A673 (cell line): ENCODE measurements at regions not wholly inside any gene's neighbourhood (a gene's known extent, or its start where the extent isn't known, plus 50 kb on each side); places are given as distances from the start of the nearest gene placed in this dataset.
"Not testable (repeated sequence)": the region's sequence is repeated elsewhere in the genome, so short reads cannot be mapped to it uniquely, and the experiment has no call there.

Experiments used
- BruUV-seq: library from RNA; stranded (reverse); fragments of 400-500 nt; replicated peaks from 2 replicates; lab custom pipeline; 2021; lab: Mats Ljungman, UMichigan
- CTCF ChIA-PET: fragments of 300-600 bp; sonication (Branson Sonifier 250); formaldehyde crosslinking; loops from one replicate; lab custom pipeline; 2022; ENCODE audit warnings: antibody characterized with exemption; lab: Charles Lee
- POLR2A ChIA-PET: fragments of 300-600 bp; sonication (Branson Sonifier 250); formaldehyde crosslinking; loops from one replicate; lab custom pipeline; 2022; ENCODE audit warnings: antibody characterized with exemption; ENCODE audit not compliant: low non-redundant PET; lab: Charles Lee
- DNase-seq: peaks from one replicate; pipeline ENCODE4 v3.0.0-alpha.2; 2015; ENCODE audit warnings: low spot score
- H3K27ac ChIP-seq: fragments of 200-600 bp; sonication (generic); 2 replicates; pipeline ENCODE4 v1.5.1; 2016; ENCODE audit warnings: mixed run types, low read depth, mild to moderate bottlenecking, mixed read lengths, antibody characterized with exemption, low read length; ENCODE audit not compliant: poor library complexity, severe bottlenecking
- H3K27me3 ChIP-seq: fragments of 200-600 bp; sonication (generic); replicated peaks from 2 replicates; pipeline ENCODE4 v1.6.1; 2017; ENCODE audit warnings: mixed run types, low read depth, mild to moderate bottlenecking, mixed read lengths, antibody characterized with exemption, low read length; ENCODE audit not compliant: insufficient read depth, poor library complexity
- H3K36me3 ChIP-seq: fragments of 200-600 bp; sonication (generic); 2 replicates; pipeline ENCODE4 v1.6.1; 2016; ENCODE audit warnings: mixed run types, mild to moderate bottlenecking, mixed read lengths, antibody characterized with exemption, low read length; ENCODE audit not compliant: insufficient read depth, poor library complexity, severe bottlenecking
- H3K4me1 ChIP-seq: fragments of 200-600 bp; sonication (generic); 2 replicates; pipeline ENCODE4 v1.6.1; 2017; ENCODE audit warnings: mixed run types, mild to moderate bottlenecking, mixed read lengths, antibody characterized with exemption, low read length; ENCODE audit not compliant: insufficient read depth, poor library complexity, severe bottlenecking
- H3K4me3 ChIP-seq: fragments of 200-600 bp; sonication (generic); 2 replicates; pipeline ENCODE4 v1.5.1; 2016; ENCODE audit warnings: low read depth, mixed run types, mild to moderate bottlenecking, mixed read lengths, low read length; ENCODE audit not compliant: poor library complexity, severe bottlenecking
- H3K9me3 ChIP-seq: fragments of 200-600 bp; sonication (generic); 2 replicates; pipeline ENCODE4 v1.6.1; 2016; ENCODE audit warnings: mixed run types, low read depth, mild to moderate bottlenecking, mixed read lengths, antibody characterized with exemption, low read length; ENCODE audit not compliant: poor library complexity, severe bottlenecking
- CTCF ChIP-seq: fragments of 300-800, 200-600 bp; sonication (generic); conservative IDR thresholded peaks from 2 replicates; pipeline ENCODE4 v1.5.1; 2017; ENCODE audit warnings: low read depth, mild to moderate bottlenecking, antibody characterized with exemption, low read length, moderate library complexity, mixed read lengths
- EZH2 ChIP-seq: fragments of 200-600 bp; sonication (generic); IDR thresholded peaks from 2 replicates; pipeline ENCODE4 v1.6.1; 2017; ENCODE audit warnings: borderline replicate concordance, low read depth, mild to moderate bottlenecking, mixed read lengths, antibody characterized with exemption, low read length; ENCODE audit not compliant: poor library complexity, severe bottlenecking
- intact Hi-C: fragments of 100-400 bp; cut with micrococcal nuclease; formaldehyde crosslinking; loops from one replicate; pipeline ENCODE4 v1.10.0; 2022; ENCODE audit not compliant: unreplicated experiment

DNA sequence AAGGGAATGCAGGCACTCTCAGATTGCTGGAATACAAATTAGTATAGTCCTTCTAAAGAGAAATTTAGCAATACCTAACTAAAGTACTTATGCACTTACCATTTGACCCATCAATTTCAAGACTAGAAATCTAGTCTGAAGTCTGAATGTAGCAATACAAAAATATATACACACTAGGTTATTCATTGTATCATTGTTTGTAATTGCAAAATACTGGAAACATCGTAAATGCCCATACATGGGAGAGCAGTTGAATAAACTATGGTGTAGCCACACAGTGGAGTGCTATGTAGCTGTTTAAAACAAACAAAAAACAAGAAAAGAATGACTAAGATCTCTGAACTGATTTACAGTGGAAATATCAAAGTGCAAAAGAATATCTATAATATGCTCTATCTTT lies 346.4 kb downstream of the ZNF674 start:
- no peaks in the 10 kb centered on the region for H3K27me3 ChIP-seq
- POLR2A ChIA-PET = no interaction called here
- intact Hi-C loops = no loop called here
- no peaks in the 10 kb centered on the region for H3K4me1 ChIP-seq
- no peaks in the 10 kb centered on the region for H3K36me3 ChIP-seq
- H3K27ac ChIP-seq = no peak overlapping the region
- CTCF ChIA-PET = no interaction called here
- no TSS peak for BruUV-seq
- DNase-seq = no peak
- TF ChIP-seq EZH2 = no peak
- no peak for TF ChIP-seq CTCF
- no peak overlapping the region for H3K4me3 ChIP-seq
- peaks cover 4% of the 10 kb centered on the region for H3K9me3 ChIP-seq

GRCh38 chrX:46186811-46187106 lies 358.5 kb downstream of the ZNF674 start:
- POLR2A ChIA-PET, H3K27ac ChIP-seq, DNase-seq, H3K4me3 ChIP-seq, CTCF ChIA-PET, H3K9me3 ChIP-seq, H3K36me3 ChIP-seq, H3K27me3 ChIP-seq, intact Hi-C loops, BruUV-seq: not testable (repeated sequence)
- peaks cover 21% of the 10 kb centered on the region for H3K4me1 ChIP-seq

GRCh38 chrX:46185923-46186810 lies 359.1 kb downstream of the ZNF674 start:
- Histone ChIP-seq H3K27ac (no peak overlapping the region), H3K9me3 (peaks cover 7% of the 10 kb centered on the region), H3K27me3 (no peaks in the 10 kb centered on the region), H3K36me3 (no peaks in the 10 kb centered on the region), H3K4me3 (no peak overlapping the region), H3K4me1 (peaks cover 21% of the 10 kb centered on the region)
- CTCF ChIA-PET = no interaction called here
- POLR2A ChIA-PET = no interaction called here
- no TSS peak for BruUV-seq
- intact Hi-C loops = no loop called here
- TF ChIP-seq EZH2 (no peak), CTCF (no peak)
- DNase-seq = no peak

GRCh38 chrX:46184749-46185148 lies 360.5 kb downstream of the ZNF674 start:
- peak; percentile 39 for DNase-seq
- no peaks in the 10 kb centered on the region for H3K36me3 ChIP-seq
- no peak overlapping the region for H3K27ac ChIP-seq
- no peaks in the 10 kb centered on the region for H3K27me3 ChIP-seq
- no peak overlapping the region for H3K4me3 ChIP-seq
- intact Hi-C loops = no loop called here
- no TSS peak for BruUV-seq
- H3K9me3 ChIP-seq = peaks cover 7% of the 10 kb centered on the region
- ChIA-PET POLR2A (no interaction called here), CTCF (no interaction called here)
- no peak for TF ChIP-seq CTCF
- TF ChIP-seq EZH2 = no peak
- H3K4me1 ChIP-seq = peaks cover 34% of the 10 kb centered on the region
